GM21737 (cell line): ENCODE measurements at regions not wholly inside any gene's neighbourhood (a gene's known extent, or its start where the extent isn't known, plus 50 kb on each side); places are given as distances from the start of the nearest gene placed in this dataset.
"Not testable (repeated sequence)": the region's sequence is repeated elsewhere in the genome, so short reads cannot be mapped to it uniquely, and the experiment has no call there.

ENCODE experiments used
- ATAC-seq: cut with Tn5 transposase; IDR thresholded peaks from one replicate; pipeline ENCODE4 v1.9.1; 2021; ENCODE audit warnings: mild to moderate bottlenecking, moderate library complexity; ENCODE audit not compliant: unreplicated experiment

DNA sequence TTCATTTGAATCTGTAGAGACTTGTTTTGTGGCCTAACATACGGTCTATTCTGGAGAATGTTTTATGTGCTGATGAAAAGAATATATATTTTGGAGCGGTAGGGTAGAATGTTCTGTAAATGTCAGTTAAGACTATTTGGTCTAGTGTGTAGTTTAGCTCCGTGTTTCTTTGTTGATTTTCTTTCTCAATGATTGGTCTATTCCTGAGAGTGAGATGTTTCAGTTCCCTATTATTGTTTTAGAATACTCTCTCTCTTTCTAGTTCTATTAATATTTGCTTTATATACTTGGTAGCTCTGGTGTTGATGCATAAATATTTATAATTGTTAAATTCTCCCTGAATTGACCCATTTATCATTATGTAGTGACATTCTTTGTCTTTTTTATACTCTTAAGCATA, 236.5 kb downstream of the GLUD2 start:
- ATAC-seq: no peak

DNA sequence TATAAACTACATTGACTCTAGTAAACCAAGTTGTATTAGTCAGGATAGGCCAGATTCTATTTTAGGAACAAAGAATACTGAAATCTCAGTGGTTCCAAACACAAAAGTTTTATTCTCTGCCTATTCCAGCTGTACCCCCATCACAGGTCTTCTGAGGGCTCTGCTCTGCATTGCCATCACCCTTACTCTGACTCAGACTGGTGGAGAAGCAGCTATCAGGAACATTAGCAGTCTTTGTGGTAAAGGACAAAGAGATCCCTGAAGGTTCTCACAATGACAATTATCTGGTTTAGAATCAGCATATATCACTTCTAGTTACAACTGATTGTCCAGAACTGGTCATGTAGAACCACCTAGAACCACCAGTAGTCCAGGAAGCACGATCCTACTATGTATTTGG, 251.1 kb downstream of the GLUD2 start:
- ATAC-seq: no peak

DNA sequence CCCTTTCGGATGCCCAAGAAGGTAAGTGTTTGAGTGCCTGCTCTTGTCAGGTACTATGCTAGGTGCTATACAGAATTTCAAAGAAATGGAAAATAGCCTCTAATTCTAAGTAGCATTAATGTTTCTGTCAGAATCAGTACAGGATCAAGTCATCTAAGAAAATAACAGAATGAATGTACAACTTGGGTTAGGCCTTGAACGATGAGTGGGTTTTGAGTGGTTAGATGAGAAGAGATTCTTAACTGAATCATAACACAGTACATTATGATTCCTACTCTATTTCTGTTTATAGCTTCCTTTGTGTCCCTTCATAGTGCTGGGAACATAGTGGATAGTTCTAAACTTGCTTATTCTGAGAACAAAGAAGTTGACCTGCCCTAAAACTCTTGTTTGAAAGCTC, 253.9 kb downstream of the GLUD2 start:
- no peak for ATAC-seq

DNA sequence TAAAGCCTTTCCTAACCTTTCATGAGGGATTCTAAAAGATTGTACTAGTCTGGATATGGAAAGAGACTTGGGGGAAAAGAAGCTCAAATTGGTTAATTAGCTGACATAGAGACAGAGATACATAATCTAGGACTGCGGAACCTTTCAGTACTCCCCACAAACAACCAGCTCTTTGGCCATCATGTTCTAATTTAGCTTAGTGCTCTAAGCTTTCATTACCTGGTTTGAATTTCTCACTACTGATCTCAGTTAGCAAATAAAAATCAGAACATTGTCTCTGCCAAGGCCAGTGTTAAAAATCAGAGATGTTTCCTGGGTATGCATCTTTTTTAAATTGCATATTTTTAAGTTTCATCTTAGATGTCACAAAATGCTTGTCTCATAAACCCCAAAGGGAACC, 254.4 kb downstream of the GLUD2 start:
- no peak for ATAC-seq

DNA sequence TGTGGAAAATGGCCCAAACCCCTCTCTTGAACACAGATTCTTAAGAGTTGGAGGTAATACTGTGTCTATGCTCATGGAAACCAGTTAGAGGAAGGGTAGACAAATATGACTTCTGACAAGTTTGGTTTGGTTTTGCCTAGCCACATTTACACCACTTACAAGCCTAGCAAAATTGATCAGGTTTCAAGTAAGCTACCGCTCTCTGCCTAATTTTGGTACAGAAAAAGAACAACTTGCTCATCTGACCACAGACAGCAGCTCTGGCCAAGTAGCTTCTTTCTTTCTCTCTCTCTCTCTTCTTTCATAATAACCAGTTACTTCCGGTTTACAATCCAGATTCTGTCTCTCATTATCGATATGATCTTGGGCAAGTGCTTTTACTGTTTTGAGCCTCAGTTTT, 260.0 kb downstream of the GLUD2 start:
- peak; percentile 67 for ATAC-seq

DNA sequence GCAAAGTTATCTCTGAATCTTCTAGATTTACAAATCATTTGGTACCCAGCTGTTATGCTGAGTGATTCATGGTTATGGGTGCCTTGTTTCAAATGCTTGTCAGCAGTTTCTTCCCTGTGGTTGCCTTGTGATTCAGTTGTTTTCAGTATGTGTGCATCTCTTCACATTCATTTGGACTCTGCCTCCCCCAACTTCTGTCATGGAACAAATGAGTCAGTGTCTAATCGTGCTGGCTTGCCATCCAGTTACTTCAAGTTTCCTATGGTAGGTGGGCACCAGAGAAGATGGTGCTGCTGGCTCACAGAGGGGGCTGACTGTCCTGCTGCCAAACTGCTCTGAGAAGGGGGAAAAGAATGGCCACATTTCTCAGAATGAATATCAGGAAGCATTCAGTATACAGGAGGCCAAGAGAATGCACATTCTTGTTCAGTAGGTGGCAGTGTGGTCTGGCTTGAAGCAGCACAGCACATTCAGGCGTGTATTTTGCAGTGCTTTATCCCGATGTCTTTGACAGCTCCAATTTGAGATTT, 260.9 kb downstream of the GLUD2 start:
- peak; percentile 64 for ATAC-seq

DNA sequence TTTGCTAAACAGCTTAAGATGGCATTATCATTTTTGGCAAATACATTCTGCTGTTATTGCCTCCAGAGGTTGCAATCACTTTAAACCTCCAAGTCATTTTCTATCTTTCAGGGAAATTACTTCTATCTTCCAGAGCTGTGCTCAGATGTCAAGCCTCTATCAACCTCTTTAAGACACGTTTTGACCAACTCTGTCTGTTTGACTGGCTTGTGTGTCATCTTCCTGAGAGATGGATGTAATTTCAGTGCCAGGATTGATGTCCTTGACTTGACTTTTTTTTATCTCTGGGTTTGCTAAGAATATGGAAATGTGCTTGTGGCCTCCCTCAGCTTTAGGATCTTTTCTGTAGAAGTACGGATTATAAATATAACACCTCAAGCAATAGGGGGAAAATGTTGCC, 263.4 kb downstream of the GLUD2 start:
- no peak for ATAC-seq

DNA sequence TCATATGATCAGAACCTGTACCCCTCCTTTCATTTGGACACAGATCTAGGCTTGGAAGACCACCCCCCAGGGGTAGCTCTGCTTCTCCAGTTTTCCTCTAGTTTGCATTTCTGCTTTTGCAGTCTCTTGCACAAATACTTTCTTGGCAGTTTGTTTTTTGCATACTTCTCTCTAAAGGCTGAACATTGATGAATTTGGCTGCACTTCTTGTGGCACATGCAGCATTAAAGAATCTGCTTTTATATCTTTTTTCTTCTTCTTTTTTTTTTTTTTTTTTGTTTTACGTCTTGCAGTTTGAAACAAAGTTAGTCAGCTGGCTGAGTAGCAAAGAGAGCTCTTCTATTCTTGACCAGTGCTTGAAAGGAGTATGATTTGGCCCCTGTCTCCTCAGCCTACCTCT, 273.0 kb downstream of the GLUD2 start:
- no peak for ATAC-seq

DNA sequence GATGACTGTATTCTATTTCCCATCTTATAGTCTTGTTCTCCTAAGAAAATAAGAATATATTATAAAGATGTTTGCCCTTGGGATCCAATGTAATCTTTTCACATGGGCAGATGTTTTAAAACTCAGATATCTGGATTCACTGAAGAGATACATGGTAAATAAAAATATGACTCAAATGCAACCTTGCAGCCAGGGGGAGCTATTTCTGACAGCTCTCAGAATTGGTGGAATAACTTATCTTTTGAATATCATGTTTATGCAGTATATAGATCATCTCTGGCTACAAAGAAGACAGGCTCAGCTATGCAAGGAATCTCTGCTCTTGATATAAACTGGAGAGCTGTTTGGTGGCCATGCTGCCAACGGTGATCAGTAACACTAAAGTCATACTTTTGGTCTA, 274.7 kb downstream of the GLUD2 start:
- ATAC-seq: no peak

DNA sequence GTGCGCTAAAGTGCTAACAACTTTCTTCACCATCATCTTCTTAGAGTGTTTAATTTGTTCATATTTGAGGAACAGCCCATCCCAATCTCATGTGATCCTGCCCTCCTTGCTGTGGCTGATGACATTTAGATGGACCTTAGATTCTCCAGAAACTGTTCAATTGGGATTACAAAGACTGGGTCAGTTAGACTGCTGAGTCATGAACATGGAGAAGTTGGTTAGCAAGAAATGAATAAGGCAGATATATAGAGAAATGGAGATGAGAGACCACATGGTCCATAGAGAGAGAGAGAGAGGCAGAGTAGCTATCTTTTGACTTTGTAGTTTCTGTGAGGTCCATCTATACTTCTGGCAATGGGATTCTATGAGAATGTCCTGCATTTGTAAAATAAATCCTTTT, 275.9 kb downstream of the GLUD2 start:
- no peak for ATAC-seq

DNA sequence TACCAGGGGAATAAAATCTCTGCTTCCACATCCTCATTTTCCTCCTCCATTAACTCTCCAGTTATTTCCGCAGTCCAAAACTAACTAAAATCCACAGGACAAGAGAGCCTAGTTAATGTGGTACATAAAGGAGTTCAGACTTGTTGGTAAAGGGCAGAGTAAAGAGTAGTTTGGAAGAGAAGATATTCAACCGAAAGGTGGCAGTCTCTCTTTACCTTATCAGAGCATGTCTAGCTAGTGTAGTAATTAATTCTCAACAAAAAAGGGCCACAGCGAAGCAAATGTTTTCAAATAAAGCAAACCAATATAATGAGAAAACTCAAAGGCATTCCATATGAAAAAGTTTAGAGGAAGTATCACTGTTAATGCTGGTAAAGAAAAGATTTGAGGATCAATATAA, 286.5 kb downstream of the GLUD2 start:
- no peak for ATAC-seq

DNA sequence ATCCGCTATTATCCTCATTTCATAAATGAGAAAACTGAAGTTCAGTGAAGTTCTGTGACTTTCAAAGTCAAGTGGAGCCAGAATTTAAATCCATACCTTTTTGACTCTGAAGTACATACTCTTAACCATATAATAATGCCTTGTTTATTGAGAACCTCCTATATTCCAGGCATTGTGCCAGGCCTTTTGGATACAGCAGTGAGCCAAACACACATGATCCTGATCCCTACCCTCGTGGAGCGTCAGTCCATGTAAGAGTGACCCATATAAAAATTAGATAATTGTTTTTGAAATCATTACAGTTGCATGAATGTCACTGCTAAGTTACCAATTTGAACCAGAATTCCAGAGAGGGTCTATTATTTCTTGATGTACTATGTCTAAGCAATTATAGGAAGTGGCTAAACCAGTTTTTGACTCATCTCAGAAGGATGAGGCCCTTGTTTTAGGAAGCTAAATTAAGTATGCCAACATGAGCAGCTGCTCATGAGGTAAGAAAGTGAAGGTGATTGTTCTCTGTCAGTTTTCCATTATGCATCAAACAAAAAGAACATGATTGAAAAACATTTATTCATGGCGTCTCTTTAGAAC, 289.5 kb downstream of the GLUD2 start:
- ATAC-seq: no peak

DNA sequence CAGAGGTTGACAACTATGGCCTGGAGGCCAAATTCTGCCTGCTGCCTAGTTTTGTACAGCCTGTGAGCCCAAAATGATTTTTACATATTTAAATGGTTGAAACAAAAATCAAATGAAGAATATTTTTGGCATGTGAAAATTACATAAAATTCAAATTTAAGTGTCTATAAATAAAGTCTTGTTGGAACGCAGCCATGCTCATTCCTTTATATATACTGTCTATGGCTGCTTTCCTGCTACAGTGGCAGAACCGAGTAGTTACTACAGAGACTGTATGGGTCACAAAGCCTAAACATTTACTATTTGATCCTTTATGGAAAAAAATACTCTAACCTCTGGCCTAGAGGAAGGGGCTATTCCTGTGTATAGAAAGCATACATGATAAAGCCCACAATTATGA, 290.4 kb downstream of the GLUD2 start:
- ATAC-seq: no peak

DNA sequence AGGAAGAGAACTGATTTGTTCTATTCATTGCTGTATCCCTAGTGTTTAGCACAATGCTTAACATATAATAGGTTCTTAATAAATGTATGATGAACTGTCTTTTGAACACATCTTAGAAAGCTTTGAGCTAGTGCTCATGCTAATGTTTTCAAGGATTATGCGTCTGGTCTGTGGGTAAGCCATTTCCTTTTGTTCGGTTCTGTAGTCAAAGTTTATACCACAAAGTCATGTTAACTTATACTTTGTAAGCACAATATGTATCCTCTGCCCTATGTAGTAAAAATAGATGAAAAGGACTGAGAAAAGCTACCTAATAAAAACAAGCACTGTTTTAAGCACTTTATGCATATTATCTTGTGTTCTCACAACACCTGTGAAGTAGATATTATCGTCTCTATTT, 301.9 kb downstream of the GLUD2 start:
- ATAC-seq: no peak

DNA sequence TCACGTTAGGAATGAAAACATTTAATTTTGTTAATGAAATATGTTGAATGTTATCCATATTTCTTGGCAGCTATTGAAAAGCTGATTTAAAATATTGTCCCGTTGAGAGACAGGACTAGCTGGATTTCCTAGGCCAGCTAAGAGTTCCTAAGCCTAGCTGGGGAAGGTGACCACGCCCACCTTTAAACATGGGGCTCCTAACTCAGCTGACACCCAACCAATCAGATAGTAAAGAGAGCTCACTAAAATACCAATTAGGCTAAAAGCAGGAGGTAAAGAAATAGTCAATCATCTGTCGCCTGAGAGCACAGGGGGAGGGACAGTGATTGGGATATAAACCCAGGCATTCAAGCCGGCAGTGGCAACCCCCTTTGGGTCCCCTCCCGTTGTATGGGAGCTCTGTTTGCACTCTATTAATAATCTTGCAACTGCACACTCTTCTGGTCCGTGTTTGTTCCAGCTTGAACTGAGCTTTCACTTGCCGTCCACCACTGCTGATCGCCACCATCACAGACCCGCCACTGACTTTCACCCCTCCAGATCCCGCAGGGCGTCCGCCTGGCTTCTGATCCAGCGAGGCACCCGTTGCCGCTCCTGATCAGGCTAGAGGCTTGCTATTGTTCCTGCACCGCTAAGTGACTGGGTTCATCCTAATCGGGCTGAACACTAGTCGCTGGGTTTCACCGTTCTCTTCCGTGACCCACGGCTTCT, 308.9 kb downstream of the GLUD2 start:
- ATAC-seq: no peak

DNA sequence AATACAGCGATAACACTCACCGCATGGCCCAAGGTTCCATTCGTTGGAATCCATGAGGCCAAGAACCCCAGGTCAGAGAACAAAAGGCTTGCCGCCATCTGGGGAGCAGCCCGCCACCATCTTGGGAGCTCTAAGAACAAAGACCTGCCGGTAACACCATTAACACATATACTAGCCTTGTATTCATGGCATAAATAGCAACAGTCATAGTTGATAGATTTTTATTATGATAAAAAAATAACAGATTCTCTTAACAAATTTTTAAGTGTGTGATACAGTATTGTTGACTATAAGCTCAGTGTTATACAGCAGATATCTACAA, 309.4 kb downstream of the GLUD2 start:
- ATAC-seq: no peak

DNA sequence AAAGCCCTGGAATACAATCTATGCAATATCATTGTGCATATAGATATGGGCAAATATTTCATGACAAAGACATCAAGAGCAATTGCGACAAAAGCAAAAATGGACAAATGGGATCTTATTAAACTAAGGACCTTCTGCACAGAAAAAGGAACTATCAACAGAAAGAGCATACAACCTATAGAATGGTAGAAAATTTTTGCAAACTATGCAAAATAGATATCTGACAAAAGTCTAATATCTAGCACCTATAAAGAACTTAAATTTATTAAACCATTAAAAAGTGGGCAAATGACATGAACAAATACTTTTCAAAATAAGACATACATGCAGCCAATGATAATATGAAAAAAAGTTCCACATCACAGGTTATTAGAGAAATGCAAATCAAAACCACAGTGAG, 312.9 kb downstream of the GLUD2 start:
- ATAC-seq: no peak

DNA sequence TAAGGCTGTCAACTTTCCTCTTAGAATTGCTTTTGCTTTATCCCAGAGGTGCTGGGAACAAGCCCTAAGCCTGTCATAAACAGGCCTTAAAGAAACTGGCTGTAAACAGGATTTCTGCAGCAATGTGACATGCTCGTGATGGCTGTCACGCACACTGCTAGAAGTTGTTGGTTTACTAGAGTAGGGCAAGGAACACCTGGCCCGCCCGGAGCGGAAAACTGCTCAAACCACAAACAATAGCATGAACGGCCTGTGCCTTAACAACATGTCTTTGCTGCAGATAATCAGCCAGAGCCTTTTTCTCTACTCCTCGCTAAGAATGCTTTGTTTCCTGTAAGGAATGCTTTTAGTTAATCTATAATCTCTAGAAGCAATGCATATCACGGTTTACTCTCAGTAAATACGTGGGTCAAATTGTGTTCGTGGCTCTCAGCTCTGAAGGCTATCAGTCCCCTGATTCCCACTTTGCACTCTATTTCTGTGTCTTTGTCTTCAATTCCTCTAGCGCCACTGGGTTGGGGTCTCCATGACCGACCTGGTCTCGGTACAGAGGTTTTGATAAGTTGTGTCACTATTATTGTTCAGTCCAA, 318.3 kb downstream of the GLUD2 start:
- ATAC-seq: no peak

DNA sequence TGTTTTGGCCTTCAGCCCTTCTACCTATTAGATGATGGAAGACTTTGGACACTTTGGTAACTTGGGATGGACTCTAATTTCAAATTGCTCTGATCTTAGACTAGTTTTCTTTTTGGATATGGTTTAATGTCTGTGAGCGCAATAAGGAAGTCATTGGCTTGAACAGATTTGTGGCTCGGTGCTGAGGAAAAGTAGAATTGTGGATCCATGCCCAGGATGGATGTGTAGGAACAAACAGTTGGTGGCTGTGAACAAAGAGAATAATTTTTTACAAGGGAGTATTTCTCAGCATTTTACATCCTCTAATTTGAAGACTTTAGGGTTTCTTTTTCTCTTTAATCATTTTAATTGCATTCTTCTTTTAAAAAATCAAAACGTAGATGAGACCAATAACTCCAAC, 327.1 kb downstream of the GLUD2 start:
- ATAC-seq: no peak

DNA sequence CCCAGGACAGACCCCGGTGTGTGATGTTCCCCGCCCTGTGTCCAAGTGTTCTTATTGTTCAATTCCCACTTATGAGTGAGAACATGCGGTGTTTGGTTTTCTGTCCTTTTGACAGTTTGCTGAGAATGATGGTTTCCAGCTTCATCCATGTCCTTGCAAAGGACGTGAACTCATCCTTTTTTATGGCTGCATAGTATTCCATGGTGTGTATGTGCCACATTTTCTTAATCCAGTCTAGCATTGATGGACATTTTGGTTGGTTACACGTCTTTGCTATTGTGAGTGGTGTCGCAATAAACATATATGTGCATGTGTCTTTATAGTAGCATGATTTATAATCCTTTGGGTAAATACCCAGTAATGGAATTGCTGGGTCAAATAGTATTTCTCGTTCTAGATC, 334.5 kb downstream of the GLUD2 start:
- not testable (repeated sequence) for ATAC-seq

DNA sequence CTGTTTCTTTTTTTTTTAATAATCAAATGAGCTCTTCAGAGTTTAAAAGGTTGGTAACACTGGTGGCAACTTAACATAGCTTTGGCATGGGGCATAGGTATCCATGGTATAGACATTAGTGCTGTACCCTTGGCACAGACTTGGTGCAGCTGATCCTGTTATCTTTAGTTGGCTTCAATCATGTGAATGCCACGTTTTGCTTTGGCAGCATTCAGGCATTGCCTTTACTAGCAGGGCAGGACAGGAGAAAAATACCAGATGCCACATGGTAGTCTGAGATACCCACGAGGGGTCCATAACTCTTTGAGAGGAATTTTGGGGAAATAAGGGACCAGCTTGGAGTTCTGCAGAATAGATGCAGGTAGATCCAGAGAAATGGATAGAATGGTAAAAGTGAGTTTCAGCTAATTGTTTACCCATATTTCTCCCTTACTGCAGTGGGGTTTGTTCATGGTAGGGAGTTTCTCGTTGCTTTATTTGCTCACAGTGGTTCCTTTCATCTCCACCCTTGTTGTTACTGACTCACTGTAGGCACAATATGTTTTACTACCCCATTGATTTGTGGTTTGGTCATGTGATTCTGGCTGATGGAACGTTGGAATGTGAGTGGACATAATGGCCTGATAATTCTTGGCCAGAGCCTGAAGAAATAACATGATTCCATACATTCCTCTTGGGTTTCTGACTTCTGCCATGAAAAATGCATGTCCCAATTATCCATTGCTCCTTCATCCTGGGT, 342.7 kb downstream of the GLUD2 start:
- ATAC-seq: no peak

DNA sequence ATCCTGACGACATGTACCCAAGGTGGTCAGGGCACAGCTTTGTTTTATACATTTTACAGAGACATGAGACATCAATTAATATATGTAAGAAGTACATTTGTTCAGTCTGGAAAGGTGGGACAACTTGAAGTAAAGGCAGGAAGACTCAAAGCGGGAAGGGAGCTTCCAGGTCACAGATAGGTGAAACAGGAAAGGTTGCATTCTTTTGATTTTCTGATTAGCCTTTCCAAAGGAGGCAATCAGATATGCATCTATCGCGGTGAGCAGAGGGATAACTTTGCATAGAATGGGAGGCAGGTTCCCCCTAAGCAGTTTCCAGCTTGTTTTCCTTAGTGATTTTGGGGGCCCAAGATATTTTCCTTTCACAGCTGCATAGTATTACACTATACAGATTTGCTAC, 358.4 kb downstream of the GLUD2 start:
- no peak for ATAC-seq
